Natural killer cell (primary cell): ENCODE measurements at regions not wholly inside any gene's neighbourhood (a gene's known extent, or its start where the extent isn't known, plus 50 kb on each side); places are given as distances from the start of the nearest gene placed in this dataset.
"Not testable (repeated sequence)": the region's sequence is repeated elsewhere in the genome, so short reads cannot be mapped to it uniquely, and the experiment has no call there.

Experiments used
- ATAC-seq, 3 donors: fragments of 150-1000 bp in 2 of 3; fragments of 200-7000 bp in 1 of 3; cut with Tn5 transposase; 1 replicate in 1 of 3; 2 replicates in 2 of 3; pipeline ENCODE4 v1.10.0; 2021; ENCODE audit warnings: mild to moderate bottlenecking in 2 of 3, moderate library complexity in 2 of 3
- DNase-seq, 2 donors: peaks; one replicate each; pipeline versions ENCODE4 v3.0.0 to v3.0.0-alpha.2; 2013 to 2021; ENCODE audit warnings: mixed read lengths in 1 of 2
- H3K27ac ChIP-seq: one replicate; pipeline ENCODE4 v1.5.1; 2013; ENCODE audit warnings: mild to moderate bottlenecking, low read length
- H3K27me3 ChIP-seq: one replicate; pipeline ENCODE4 v1.6.1; 2013; ENCODE audit warnings: low read length; ENCODE audit not compliant: control insufficient read depth, insufficient read depth
- H3K36me3 ChIP-seq: one replicate; pipeline ENCODE4 v1.6.1; 2013; ENCODE audit warnings: low read length; ENCODE audit not compliant: control insufficient read depth, insufficient read depth
- H3K4me1 ChIP-seq: one replicate; pipeline ENCODE4 v1.6.1; 2013; ENCODE audit warnings: low read length; ENCODE audit not compliant: control insufficient read depth, insufficient read depth
- H3K4me3 ChIP-seq: one replicate; pipeline ENCODE4 v1.5.1; 2013; ENCODE audit warnings: low read length
- H3K9me3 ChIP-seq: one replicate; pipeline ENCODE4 v1.6.1; 2013; ENCODE audit warnings: low read length; ENCODE audit not compliant: control insufficient read depth, insufficient read depth
- H3K27ac Mint-ChIP-seq, 2 donors: one replicate each; pipeline ENCODE4 v1.8.0; 2022; ENCODE audit warnings: mild to moderate bottlenecking in 2 of 2, mixed read lengths in 2 of 2, moderate library complexity in 1 of 2
- H3K27me3 Mint-ChIP-seq, 2 donors: one replicate each; pipeline ENCODE4 v1.8.0; 2022; ENCODE audit warnings: low read depth in 2 of 2, mixed read lengths in 2 of 2
- H3K36me3 Mint-ChIP-seq: one replicate; pipeline ENCODE4 v1.8.0; 2022; ENCODE audit warnings: mixed read lengths
- H3K4me1 Mint-ChIP-seq, 2 donors: one replicate each; pipeline ENCODE4 v1.8.0; 2022; ENCODE audit warnings: mixed read lengths in 2 of 2
- H3K4me3 Mint-ChIP-seq: one replicate; pipeline ENCODE4 v1.8.0; 2022; ENCODE audit warnings: mild to moderate bottlenecking, moderate library complexity, mixed read lengths
- H3K9me3 Mint-ChIP-seq, 2 donors: one replicate each; pipeline ENCODE4 v1.8.0; 2022; ENCODE audit warnings: mixed read lengths in 2 of 2
- CTCF ChIP-seq: fragments of 200-600 bp; IDR thresholded peaks from one replicate; pipeline ENCODE4 v1.8.0; 2022; ENCODE audit warnings: antibody characterized with exemption
- WGBS: methylation state at CpG from one replicate; pipeline ENCODE4 v1.1.7; 2013; ENCODE audit warnings: missing lambda C conversion rate; ENCODE audit not compliant: insufficient coverage; 5-methylcytosine and 5-hydroxymethylcytosine counted together
- intact Hi-C: fragments of 100-400 bp; cut with micrococcal nuclease; formaldehyde crosslinking; loops from one replicate; pipeline ENCODE4 v1.14.2; 2022

DNA sequence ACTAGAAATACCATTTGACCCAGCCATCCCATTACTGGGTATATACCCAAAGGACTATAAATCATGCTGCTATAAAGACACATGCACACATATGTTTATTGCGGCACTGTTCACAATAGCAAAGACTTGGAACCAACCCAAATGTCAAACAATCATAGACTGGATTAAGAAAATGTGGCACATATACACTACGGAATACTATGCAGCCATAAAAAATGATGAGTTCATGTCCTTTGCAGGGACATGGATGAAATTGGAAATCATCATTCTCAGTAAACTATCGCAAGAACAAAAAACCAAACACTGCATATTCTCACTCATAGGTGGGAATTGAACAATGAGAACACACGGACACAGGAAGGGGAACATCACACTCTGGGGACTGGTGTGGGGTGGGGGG is 220.4 kb downstream of the ZNF608 start:
- H3K27ac Mint-ChIP-seq, DNase-seq, H3K27me3 ChIP-seq, H3K36me3 Mint-ChIP-seq, H3K4me3 Mint-ChIP-seq, H3K36me3 ChIP-seq, H3K4me3 ChIP-seq, intact Hi-C loops, H3K9me3 Mint-ChIP-seq, H3K27ac ChIP-seq, ATAC-seq, H3K9me3 ChIP-seq, H3K4me1 ChIP-seq: not testable (repeated sequence)
- peaks cover 23 to 57% of the 10 kb centered on the region in 2 donors for H3K27me3 Mint-ChIP-seq
- H3K4me1 Mint-ChIP-seq = peaks cover 6 to 10% of the 10 kb centered on the region in 2 donors
- 80% methylated on average over 1 of the region's 4 CpGs for WGBS

- no peak for TF ChIP-seq CTCF
- no peak for DNase-seq
- ATAC-seq = no peak
- Histone ChIP-seq H3K4me3 (no peak overlapping the region), H3K36me3 (no peaks in the 10 kb centered on the region), H3K27me3 (peaks cover 3% of the 10 kb centered on the region), H3K4me1 (peaks cover 4% of the 10 kb centered on the region), H3K9me3 (no peaks in the 10 kb centered on the region), H3K27ac (no peak overlapping the region)
- intact Hi-C loops = no loop called here
- Mint-ChIP-seq H3K9me3 (no peaks in the 10 kb centered on the region), H3K27me3 (peaks cover 16 to 48% of the 10 kb centered on the region in 2 donors), H3K27ac (no peak overlapping the region), H3K36me3 (no peaks in the 10 kb centered on the region), H3K4me3 (no peak overlapping the region), H3K4me1 (peaks cover 6 to 10% of the 10 kb centered on the region in 2 donors)
- WGBS = 71% methylated on average over 6 of the region's 6 CpGs
Observed at GRCh38 chr5:124524552-124525232, 221.7 kb downstream of the ZNF608 start.

- 94% methylated on average over 4 of the region's 5 CpGs for WGBS
- no peak for TF ChIP-seq CTCF
- intact Hi-C loops = no loop called here
- H3K9me3 Mint-ChIP-seq = no peaks in the 10 kb centered on the region
- Histone ChIP-seq H3K36me3 (no peaks in the 10 kb centered on the region), H3K27me3 (peaks cover 3% of the 10 kb centered on the region), H3K4me1 (peaks cover 4% of the 10 kb centered on the region), H3K4me3 (no peak overlapping the region), H3K9me3 (no peaks in the 10 kb centered on the region), H3K27ac (no peak overlapping the region)
- H3K4me3 Mint-ChIP-seq = no peak overlapping the region
- ATAC-seq = no peak
- H3K27ac Mint-ChIP-seq = no peak overlapping the region
- no peak for DNase-seq
- H3K36me3 Mint-ChIP-seq = no peaks in the 10 kb centered on the region
- peaks cover 16 to 48% of the 10 kb centered on the region in 2 donors for H3K27me3 Mint-ChIP-seq
- H3K4me1 Mint-ChIP-seq = peaks cover 2 to 8% of the 10 kb centered on the region in 2 donors
Observed at GRCh38 chr5:124523897-124524296, 222.5 kb downstream of the ZNF608 start.

DNA sequence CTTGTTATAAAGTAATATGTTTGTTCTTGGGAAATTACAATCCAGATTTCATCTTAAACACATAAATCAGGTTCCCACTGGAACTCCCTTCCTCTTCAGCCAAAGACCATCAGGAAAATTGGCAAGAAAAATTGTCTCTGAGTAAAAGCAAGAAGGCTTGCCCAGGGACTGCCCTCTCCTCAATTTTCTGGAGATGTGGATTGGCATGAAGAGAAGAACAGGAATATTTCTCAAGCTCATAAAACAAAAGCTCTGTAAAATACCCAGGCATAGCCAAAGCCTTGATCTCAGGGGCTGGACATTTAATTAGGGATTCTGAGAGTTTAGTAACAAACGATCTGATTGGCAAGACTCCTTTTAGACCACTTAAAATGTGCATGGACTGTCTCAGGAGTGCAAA is 223.4 kb downstream of the ZNF608 start:
- Histone ChIP-seq H3K9me3 (no peaks in the 10 kb centered on the region), H3K27ac (no peak overlapping the region), H3K36me3 (no peaks in the 10 kb centered on the region), H3K4me3 (no peak overlapping the region), H3K4me1 (no peaks in the 10 kb centered on the region), H3K27me3 (peaks cover 3% of the 10 kb centered on the region)
- DNase-seq (no peak), ATAC-seq (no peak)
- H3K4me3 Mint-ChIP-seq = no peak overlapping the region
- no peaks in the 10 kb centered on the region for H3K36me3 Mint-ChIP-seq
- H3K27me3 Mint-ChIP-seq = peaks cover 16 to 45% of the 10 kb centered on the region in 2 donors
- WGBS = 80% methylated on average over 1 of the region's 1 CpG
- H3K9me3 Mint-ChIP-seq = no peaks in the 10 kb centered on the region
- no peak for TF ChIP-seq CTCF
- H3K27ac Mint-ChIP-seq = no peak overlapping the region
- peaks cover 0 to 5% of the 10 kb centered on the region in 2 donors for H3K4me1 Mint-ChIP-seq
- intact Hi-C loops = no loop called here
